Omental fat pad (tissue), 3 donors: ENCODE measurements at regions not wholly inside any gene's neighbourhood (a gene's known extent, or its start where the extent isn't known, plus 50 kb on each side); places are given as distances from the start of the nearest gene placed in this dataset.
"Not testable (repeated sequence)": the region's sequence is repeated elsewhere in the genome, so short reads cannot be mapped to it uniquely, and the experiment has no call there.

ENCODE experiments used
- ATAC-seq: fragments of 150-250 bp; one replicate; pipeline ENCODE4 v1.9.1; 2016; ENCODE audit warnings: mild to moderate bottlenecking, moderate library complexity; ENCODE audit not compliant: low FRiP score
- DNase-seq: peaks from one replicate; pipeline ENCODE4 v3.0.0-alpha.2; 2019; ENCODE audit warnings: low spot score
- TF ChIP-seq, protein P1 (sequence below), 3 donors: fragments of 450-650 bp; IDR thresholded peaks; one replicate each; pipeline ENCODE4 v1.5.1; 2016 to 2017; ENCODE audit warnings: antibody characterized with exemption in 3 of 3, mild to moderate bottlenecking in 3 of 3, moderate library complexity in 2 of 3

GRCh38 chr19:31461814-31462539 lies 112.7 kb upstream of the TSHZ3 start:
- TF ChIP-seq, protein P1, sequence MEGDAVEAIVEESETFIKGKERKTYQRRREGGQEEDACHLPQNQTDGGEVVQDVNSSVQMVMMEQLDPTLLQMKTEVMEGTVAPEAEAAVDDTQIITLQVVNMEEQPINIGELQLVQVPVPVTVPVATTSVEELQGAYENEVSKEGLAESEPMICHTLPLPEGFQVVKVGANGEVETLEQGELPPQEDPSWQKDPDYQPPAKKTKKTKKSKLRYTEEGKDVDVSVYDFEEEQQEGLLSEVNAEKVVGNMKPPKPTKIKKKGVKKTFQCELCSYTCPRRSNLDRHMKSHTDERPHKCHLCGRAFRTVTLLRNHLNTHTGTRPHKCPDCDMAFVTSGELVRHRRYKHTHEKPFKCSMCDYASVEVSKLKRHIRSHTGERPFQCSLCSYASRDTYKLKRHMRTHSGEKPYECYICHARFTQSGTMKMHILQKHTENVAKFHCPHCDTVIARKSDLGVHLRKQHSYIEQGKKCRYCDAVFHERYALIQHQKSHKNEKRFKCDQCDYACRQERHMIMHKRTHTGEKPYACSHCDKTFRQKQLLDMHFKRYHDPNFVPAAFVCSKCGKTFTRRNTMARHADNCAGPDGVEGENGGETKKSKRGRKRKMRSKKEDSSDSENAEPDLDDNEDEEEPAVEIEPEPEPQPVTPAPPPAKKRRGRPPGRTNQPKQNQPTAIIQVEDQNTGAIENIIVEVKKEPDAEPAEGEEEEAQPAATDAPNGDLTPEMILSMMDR (IDR thresholded peaks at IDR 0.05) = no peak
- ATAC-seq = no peak
- no peak for DNase-seq

DNA sequence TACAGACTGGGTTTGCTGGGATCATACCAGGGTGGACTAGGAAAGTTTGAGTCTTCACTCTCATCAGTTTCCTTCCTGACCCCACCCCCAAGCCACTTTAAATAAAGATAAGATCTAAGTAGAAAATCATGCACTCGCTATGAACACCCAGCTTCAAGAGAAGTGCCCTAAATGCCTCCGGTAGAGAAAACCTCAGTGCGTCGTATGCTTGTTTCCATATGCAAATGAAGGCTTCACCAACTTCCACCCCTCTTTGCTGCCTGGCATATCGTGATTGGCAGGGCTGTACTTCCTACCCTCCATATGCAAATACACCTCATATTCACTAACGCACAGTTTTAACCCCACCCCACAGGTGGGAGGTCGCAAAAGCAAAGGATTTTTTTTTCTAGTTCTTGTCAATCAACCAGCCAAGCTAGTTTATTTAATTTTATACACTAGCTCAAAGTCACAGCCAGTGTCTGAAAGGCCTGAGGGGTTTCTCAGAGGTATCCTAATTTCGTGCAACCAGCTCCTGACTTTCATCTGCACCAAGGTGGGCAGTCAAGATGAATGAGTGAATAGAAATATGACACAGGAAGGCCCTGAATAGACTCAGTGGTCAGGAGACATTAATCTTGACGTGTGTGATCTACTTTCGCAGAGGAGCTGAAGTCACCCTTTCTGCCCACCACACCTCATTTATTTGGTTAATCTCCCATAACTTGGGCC lies 121.1 kb upstream of the TSHZ3 start:
- DNase-seq (no peak), ATAC-seq (no peak)
- TF ChIP-seq, protein P1 (IDR thresholded peaks at IDR 0.05) = no peak

- TF ChIP-seq, protein P1 (IDR thresholded peaks at IDR 0.05) = no peak
- DNase-seq = no peak
- ATAC-seq = no peak
Observed at GRCh38 chr19:31470952-31471351, 121.7 kb upstream of the TSHZ3 start.

DNA sequence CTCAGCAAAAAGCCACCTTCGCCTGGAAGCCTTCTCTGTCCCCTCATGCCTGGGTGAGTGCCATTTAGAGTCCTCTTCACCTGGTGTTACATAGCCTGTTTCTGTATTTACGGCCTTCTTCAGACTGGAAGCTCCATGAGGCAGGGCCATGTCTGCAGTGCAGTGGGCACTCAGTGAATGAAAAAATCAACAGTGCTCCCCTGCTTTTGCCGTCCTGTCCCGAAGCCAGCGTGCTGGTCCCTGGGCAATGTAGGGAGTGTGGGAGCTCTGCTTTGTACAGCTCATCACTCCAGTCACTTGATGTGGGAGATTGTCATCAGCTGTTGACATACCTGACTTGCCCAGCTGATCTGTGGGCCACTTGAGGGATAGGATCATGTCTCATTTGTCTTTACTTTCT lies 129.0 kb upstream of the TSHZ3 start:
- TF ChIP-seq, protein P1 (IDR thresholded peaks at IDR 0.05) = no peak
- ATAC-seq = no peak
- DNase-seq = no peak

GRCh38 chr19:31483226-31483857 lies 134.1 kb upstream of the TSHZ3 start:
- no peak for DNase-seq
- TF ChIP-seq, protein P1 (IDR thresholded peaks at IDR 0.05) = no peak
- no peak for ATAC-seq

GRCh38 chr19:31484858-31485410 lies 135.7 kb upstream of the TSHZ3 start:
- DNase-seq = not testable (repeated sequence)

GRCh38 chr19:31485472-31485871 lies 136.2 kb upstream of the TSHZ3 start:
- ATAC-seq (no peak), DNase-seq (no peak)
- TF ChIP-seq, protein P1 (IDR thresholded peaks at IDR 0.05) = no peak

More at GRCh38 chr19:31484858-31485410, 135.7 kb upstream of the TSHZ3 start:
- ATAC-seq = not testable (repeated sequence)
